Upper lobe of left lung (tissue), 6 donors: ENCODE measurements at regions not wholly inside any gene's neighbourhood (a gene's known extent, or its start where the extent isn't known, plus 50 kb on each side); places are given as distances from the start of the nearest gene placed in this dataset.
A peak's percentile ranks its signal among the peaks of the same experiment; 100 is the strongest.

Experiments used
- ATAC-seq, 2 donors: fragments of 200-7000 bp; cut with Tn5 transposase; one replicate each; pipeline ENCODE4 v1.9.1; 2022; ENCODE audit warnings: mild to moderate bottlenecking in 2 of 2, moderate library complexity in 2 of 2; ENCODE audit not compliant: low FRiP score in 2 of 2
- DNase-seq, 2 donors: peaks; one replicate each; pipeline ENCODE4 v3.0.0-alpha.2; 2019 to 2020
- H3K27ac ChIP-seq, 4 donors: fragments of 200-600 bp; sonication (generic); one replicate each; pipeline ENCODE4 v1.5.1; 2016 to 2019
- H3K27me3 ChIP-seq, 4 donors: fragments of 200-600 bp; sonication (generic); one replicate each; pipeline ENCODE4 v1.5.1; 2017 to 2019
- H3K36me3 ChIP-seq, 4 donors: fragments of 200-600 bp; sonication (generic); one replicate each; pipeline ENCODE4 v1.5.1; 2016 to 2019
- H3K4me1 ChIP-seq, 4 donors: fragments of 200-600 bp; sonication (generic); one replicate each; pipeline ENCODE4 v1.5.1; 2018 to 2019
- H3K4me3 ChIP-seq, 4 donors: fragments of 200-600 bp; sonication (generic); one replicate each; pipeline ENCODE4 v1.5.1; 2017 to 2019; ENCODE audit warnings: mild to moderate bottlenecking in 2 of 4, moderate library complexity in 1 of 4
- H3K9me3 ChIP-seq, 4 donors: fragments of 200-600 bp; sonication (generic); one replicate each; pipeline ENCODE4 v1.5.1; 2018 to 2019
- CTCF ChIP-seq, 6 experiments: fragments of 450-650 bp in 4 of 6; fragments of 200-600 bp in 2 of 6; sonication (generic) in 2 of 6; IDR thresholded peaks; one replicate each; pipeline ENCODE4 v1.5.1; 2016 to 2019; ENCODE audit warnings: antibody characterized with exemption in 6 of 6
- EP300 ChIP-seq, 4 donors: sonication (generic); formaldehyde crosslinking; IDR thresholded peaks; one replicate each; pipeline ENCODE4 v1.5.1; 2017; ENCODE audit warnings: antibody characterized with exemption in 4 of 4, control low read depth in 2 of 4
- POLR2A ChIP-seq, 4 donors: fragments of 450-650 bp; IDR thresholded peaks; one replicate each; pipeline ENCODE4 v1.5.1; 2016 to 2017; ENCODE audit warnings: antibody characterized with exemption in 4 of 4, mild to moderate bottlenecking in 2 of 4
- POLR2AphosphoS5 ChIP-seq, 2 donors: sonication (generic); formaldehyde crosslinking; IDR thresholded peaks; one replicate each; pipeline ENCODE4 v1.5.1; 2017; ENCODE audit warnings: antibody characterized with exemption in 2 of 2
- WGBS, 2 donors: methylation state at CpG; one replicate each; pipeline ENCODE4 v1.1.5; 2017 to 2018; 5-methylcytosine and 5-hydroxymethylcytosine counted together
- donor health status: DM: no; HTN: no; CAD: no; lungs with moderate emphysema.
- donor health status: DM: no; HTN: yes; CAD: no; lungs with severe emphysema.

- H3K27ac ChIP-seq, result no peak overlapping the region
- H3K4me3 ChIP-seq, result no peak overlapping the region
- no peaks in the 10 kb centered on the region for H3K9me3 ChIP-seq
- 79 to 96% methylated on average over 1 of the region's 1 CpG for WGBS, 2 donors
- H3K27me3 ChIP-seq, result no peaks in the 10 kb centered on the region
- peaks cover 3 to 5% (median 4%) of the 10 kb centered on the region in 4 donors for H3K4me1 ChIP-seq
- TF ChIP-seq POLR2AphosphoS5 (IDR thresholded peaks at IDR 0.05) (no peak), POLR2A (IDR thresholded peaks at IDR 0.05) (no peak), EP300 (IDR thresholded peaks at IDR 0.05) (no peak), CTCF (IDR thresholded peaks at IDR 0.05) (no peak)
- no peak for DNase-seq
- H3K36me3 ChIP-seq, result no peaks in the 10 kb centered on the region
- ATAC-seq, result no peak
These were observed 124.2 kb upstream of the ADPGK start for GRCh38 chr15:72907733-72908132.

GRCh38 chr15:72902919-72903260, 119.3 kb upstream of the ADPGK start:
- no peaks in the 10 kb centered on the region for H3K9me3 ChIP-seq
- no peaks in the 10 kb centered on the region for H3K27me3 ChIP-seq
- no peak overlapping the region for H3K4me3 ChIP-seq
- H3K4me1 ChIP-seq, result peaks cover 10 to 14% (median 11%) of the 10 kb centered on the region in 4 donors
- ATAC-seq (peak in 1 of 2 donors; percentile 37), DNase-seq (no peak)
- no peaks in the 10 kb centered on the region for H3K36me3 ChIP-seq
- TF ChIP-seq CTCF (IDR thresholded peaks at IDR 0.05), result no peak
- no peak for TF ChIP-seq POLR2AphosphoS5 (IDR thresholded peaks at IDR 0.05)
- TF ChIP-seq POLR2A (IDR thresholded peaks at IDR 0.05), result no peak
- no peak overlapping the region for H3K27ac ChIP-seq
- 55 to 74% methylated on average over 5 of the region's 5 CpGs for WGBS, 2 donors

GRCh38 chr15:72902245-72902918, 118.8 kb upstream of the ADPGK start:
- WGBS, 2 donors, result 16 to 25% methylated on average over 13 to 15 of the region's 15 CpGs

GRCh38 chr15:72892986-72893385, 109.4 kb upstream of the ADPGK start:
- Histone ChIP-seq H3K9me3 (peaks cover 0 to 4% (median 0%) of the 10 kb centered on the region in 4 donors), H3K4me1 (no peaks in the 10 kb centered on the region), H3K27me3 (no peaks in the 10 kb centered on the region), H3K36me3 (no peaks in the 10 kb centered on the region), H3K4me3 (no peak overlapping the region), H3K27ac (no peak overlapping the region)
- ATAC-seq (no peak), DNase-seq (no peak)
- no peak for TF ChIP-seq POLR2AphosphoS5 (IDR thresholded peaks at IDR 0.05)
- TF ChIP-seq CTCF (IDR thresholded peaks at IDR 0.05), result no peak
- TF ChIP-seq POLR2A (IDR thresholded peaks at IDR 0.05), result no peak
- TF ChIP-seq EP300 (IDR thresholded peaks at IDR 0.05), result no peak
- WGBS, 2 donors, result 88 to 97% methylated on average over 2 of the region's 2 CpGs

More at GRCh38 chr15:72902245-72902918, 118.8 kb upstream of the ADPGK start:
- TF ChIP-seq POLR2A (IDR thresholded peaks at IDR 0.05) (no peak), EP300 (IDR thresholded peaks at IDR 0.05) (no peak), CTCF (IDR thresholded peaks at IDR 0.05) (no peak), POLR2AphosphoS5 (IDR thresholded peaks at IDR 0.05) (no peak)
- no peaks in the 10 kb centered on the region for H3K36me3 ChIP-seq
- ATAC-seq (peak; percentile 73 to 95), DNase-seq (peak; percentile 51 to 75)
- peaks cover 10 to 14% (median 11%) of the 10 kb centered on the region in 4 donors for H3K4me1 ChIP-seq
- no peak overlapping the region for H3K27ac ChIP-seq
- H3K4me3 ChIP-seq, result no peak overlapping the region
- H3K27me3 ChIP-seq, result no peaks in the 10 kb centered on the region
- no peaks in the 10 kb centered on the region for H3K9me3 ChIP-seq

- no peak for TF ChIP-seq POLR2A (IDR thresholded peaks at IDR 0.05)
- no peak for TF ChIP-seq EP300 (IDR thresholded peaks at IDR 0.05)
- no peak for TF ChIP-seq CTCF (IDR thresholded peaks at IDR 0.05)
- no peak for TF ChIP-seq POLR2AphosphoS5 (IDR thresholded peaks at IDR 0.05)
- Histone ChIP-seq H3K9me3 (peaks cover 0 to 4% (median 0%) of the 10 kb centered on the region in 4 donors), H3K36me3 (no peaks in the 10 kb centered on the region), H3K27ac (no peak overlapping the region), H3K4me1 (no peaks in the 10 kb centered on the region), H3K4me3 (no peak overlapping the region), H3K27me3 (no peaks in the 10 kb centered on the region)
- peak in 1 of 2 donors; percentile 12 for ATAC-seq
- 68 to 69% methylated on average over 11 to 12 of the region's 12 CpGs for WGBS, 2 donors
- DNase-seq, result peak in 1 of 2 donors; percentile 5
These were observed 106.5 kb upstream of the ADPGK start for GRCh38 chr15:72890043-72890442.
